ENCODE measurements at regions not wholly inside any gene's neighbourhood (a gene's known extent, or its start where the extent isn't known, plus 50 kb on each side); places are given as distances from the start of the nearest gene placed in this dataset.

GRCh38 chr11:91902312-91902711 lies 322.3 kb upstream of the FAT3 start:
- dilution Hi-C loops (cut with MboI; ENCODE audit: extremely low pct_ligation_motif_present, low sequenced_read_pairs): no loop called here
- no peaks in the 10 kb centered on the region for H3K79me2 ChIP-seq (ENCODE audit: control insufficient read depth, insufficient read depth, low read length)
- intact Hi-C loops (cut with micrococcal nuclease): no loop called here
- no peaks in the 10 kb centered on the region for H3K4me1 ChIP-seq (ENCODE audit: control insufficient read depth, extremely low read depth, insufficient read depth, low read length)
- H3K27ac ChIP-seq (ENCODE audit: insufficient read depth, low read depth, low read length): no peak overlapping the region
- no peaks in the 10 kb centered on the region for H3K9me1 ChIP-seq (replicated peaks; ENCODE audit: control insufficient read depth, extremely low read depth, insufficient read depth, low read length)
- no peaks in the 10 kb centered on the region for H4K20me1 ChIP-seq (replicated peaks; ENCODE audit: control insufficient read depth, extremely low read depth, insufficient read depth, low read length)
- H3K36me3 ChIP-seq (ENCODE audit: control insufficient read depth in 2 of 2, extremely low read depth in 1 of 2, insufficient read depth in 2 of 2, low read length in 2 of 2): no peaks in the 10 kb centered on the region
- no peaks in the 10 kb centered on the region for H3K27me3 ChIP-seq (ENCODE audit: control insufficient read depth in 2 of 2, insufficient read depth in 2 of 2, low read length in 2 of 2)
- no peak overlapping the region for H3K4me2 ChIP-seq (ENCODE audit: insufficient read depth, low read length)
- DNase-seq (ENCODE audit: low read depth, low spot score) (no peak), FAIRE-seq (no peak)
- H3K9ac ChIP-seq (replicated peaks; ENCODE audit: extremely low read depth, insufficient read depth, low read length): no peak overlapping the region
- H3K4me3 ChIP-seq (replicated peaks in 1 of 3; ENCODE audit: insufficient read depth in 1 of 3, low read depth in 1 of 3, low read length in 3 of 3): no peak overlapping the region
- POLR2A ChIA-PET: no interaction called here
- H2AFZ ChIP-seq (ENCODE audit: low read depth, low read length): no peak overlapping the region
- H3K9me3 ChIP-seq (replicated peaks; ENCODE audit: control insufficient read depth, insufficient read depth, low read length): no peaks in the 10 kb centered on the region
- BruUV-seq (replicated peaks): no TSS peak
- no peak for TF ChIP-seq FOS (IDR thresholded peaks at IDR 0.05; ENCODE audit: borderline replicate concordance, insufficient read depth, low read length)
- no peak for TF ChIP-seq GATA2 (IDR thresholded peaks at IDR 0.05; ENCODE audit: insufficient read depth, insufficient read length, low read depth, low read length)
- no peak for TF ChIP-seq MAX (IDR thresholded peaks at IDR 0.05; ENCODE audit: insufficient read depth, insufficient read length)
- no peak for TF ChIP-seq MYC (IDR thresholded peaks at IDR 0.05; ENCODE audit: low read depth, low read length)
- TF ChIP-seq CTCF (IDR thresholded peaks at IDR 0.05; ENCODE audit: extremely low read depth in 1 of 2, insufficient read depth in 1 of 2, low read depth in 1 of 2, low read length in 2 of 2): no peak
- TF ChIP-seq JUN (IDR thresholded peaks at IDR 0.05; ENCODE audit: borderline replicate concordance, insufficient read depth, insufficient read length, low read depth): no peak
- no peak for TF ChIP-seq EZH2 (IDR thresholded peaks at IDR 0.05; ENCODE audit: borderline replicate concordance, low read depth, low read length, severe bottlenecking)
- TF ChIP-seq POLR2AphosphoS5 (IDR thresholded peaks at IDR 0.05; ENCODE audit: insufficient read depth, low read depth, low read length): no peak
- TF ChIP-seq POLR2A (IDR thresholded peaks at IDR 0.05; ENCODE audit: low read depth, low read length): no peak
- CTCF ChIA-PET: no interaction called here

Measured in endothelial cell of umbilical vein (primary cell).